H9 (cell line): ENCODE measurements at regions not wholly inside any gene's neighbourhood (a gene's known extent, or its start where the extent isn't known, plus 50 kb on each side); places are given as distances from the start of the nearest gene placed in this dataset.

Experiments used
- DNase-seq: peaks from one replicate; pipeline ENCODE4 v3.0.0-alpha.2; 2017
- H2AFZ ChIP-seq: one replicate; pipeline ENCODE4 v1.6.1; 2013; ENCODE audit warnings: mild to moderate bottlenecking, low read length, control low read depth, moderate library complexity
- H2AK5ac ChIP-seq: 2 replicates; pipeline ENCODE4 v1.6.1; 2013; ENCODE audit warnings: low read length, control low read depth, mixed read lengths; ENCODE audit not compliant: insufficient read length
- H2BK120ac ChIP-seq: one replicate; pipeline ENCODE4 v1.6.1; 2013; ENCODE audit warnings: low read depth, mild to moderate bottlenecking, low read length, control low read depth, inconsistent platforms; ENCODE audit not compliant: poor library complexity, severe bottlenecking
- H2BK12ac ChIP-seq: 2 replicates; pipeline ENCODE4 v1.6.1; 2013; ENCODE audit warnings: low read length, control low read depth, mixed read lengths, low read depth; ENCODE audit not compliant: insufficient read length
- H2BK15ac ChIP-seq: 2 replicates; pipeline ENCODE4 v1.6.1; 2013; ENCODE audit warnings: low read depth, low read length, control low read depth
- H2BK20ac ChIP-seq: one replicate; pipeline ENCODE4 v1.6.1; 2013; ENCODE audit warnings: low read depth, mild to moderate bottlenecking, low read length, control low read depth, inconsistent platforms; ENCODE audit not compliant: poor library complexity, severe bottlenecking
- H2BK5ac ChIP-seq: 2 replicates; pipeline ENCODE4 v1.6.1; 2013; ENCODE audit warnings: low read length, control low read depth, mixed read lengths; ENCODE audit not compliant: insufficient read length
- H3K14ac ChIP-seq: 2 replicates; pipeline ENCODE4 v1.6.1; 2013; ENCODE audit warnings: low read length, control low read depth; ENCODE audit not compliant: insufficient read depth
- H3K18ac ChIP-seq: 2 replicates; pipeline ENCODE4 v1.6.1; 2013; ENCODE audit warnings: low read depth, mild to moderate bottlenecking, mixed read lengths, low read length, control low read depth; ENCODE audit not compliant: insufficient read length
- H3K23ac ChIP-seq: 2 replicates; pipeline ENCODE4 v1.6.1; 2013; ENCODE audit warnings: low read length, control low read depth, mixed read lengths, low read depth; ENCODE audit not compliant: insufficient read length
- H3K23me2 ChIP-seq: 2 replicates; pipeline ENCODE4 v1.6.1; 2013; ENCODE audit warnings: low read depth, mild to moderate bottlenecking, mixed read lengths, low read length, control low read depth; ENCODE audit not compliant: insufficient read length, poor library complexity, severe bottlenecking
- H3K27ac ChIP-seq: 2 replicates; pipeline ENCODE4 v1.5.1; 2013; ENCODE audit warnings: low read length, control low read depth, mixed read lengths, low read depth; ENCODE audit not compliant: insufficient read length
- H3K27me3 ChIP-seq: 2 replicates; pipeline ENCODE4 v1.6.1; 2013; ENCODE audit warnings: low read length, control low read depth, inconsistent platforms; ENCODE audit not compliant: insufficient read depth
- H3K4ac ChIP-seq: 2 replicates; pipeline ENCODE4 v1.6.1; 2013; ENCODE audit warnings: low read depth, mild to moderate bottlenecking, control low read depth, inconsistent platforms, low read length, moderate library complexity
- H3K4me1 ChIP-seq: 2 replicates; pipeline ENCODE4 v1.6.1; 2013; ENCODE audit warnings: low read length, control low read depth, inconsistent platforms; ENCODE audit not compliant: insufficient read depth
- H3K4me2 ChIP-seq: 2 replicates; pipeline ENCODE4 v1.6.1; 2013; ENCODE audit warnings: low read length, control low read depth, mixed read lengths; ENCODE audit not compliant: insufficient read length, insufficient read depth
- H3K56ac ChIP-seq: 2 replicates; pipeline ENCODE4 v1.6.1; 2013; ENCODE audit warnings: low read depth, mild to moderate bottlenecking, mixed read lengths, low read length, control low read depth; ENCODE audit not compliant: insufficient read length
- H3K79me1 ChIP-seq: 2 replicates; pipeline ENCODE4 v1.6.1; 2013; ENCODE audit warnings: low read depth, mild to moderate bottlenecking, moderate library complexity, low read length, control low read depth, inconsistent platforms; ENCODE audit not compliant: insufficient read depth, poor library complexity, severe bottlenecking
- H3K79me2 ChIP-seq: 2 replicates; pipeline ENCODE4 v1.6.1; 2013; ENCODE audit warnings: low read length, control low read depth, inconsistent platforms; ENCODE audit not compliant: insufficient read depth
- H3K9ac ChIP-seq: 2 replicates; pipeline ENCODE4 v1.6.1; 2013; ENCODE audit warnings: low read length, control low read depth, mixed read lengths; ENCODE audit not compliant: insufficient read length; ENCODE audit errors: extremely low read depth
- H3K9me3 ChIP-seq: one replicate; pipeline ENCODE4 v1.6.1; 2013; ENCODE audit warnings: low read depth, low read length, inconsistent platforms; ENCODE audit not compliant: control insufficient read depth
- H3T11ph ChIP-seq: one replicate; pipeline ENCODE4 v1.6.1; 2013; ENCODE audit warnings: mild to moderate bottlenecking, low read length, control low read depth, inconsistent platforms
- H4K20me1 ChIP-seq: one replicate; pipeline ENCODE4 v1.6.1; 2013; ENCODE audit not compliant: control insufficient read depth, insufficient read length, insufficient read depth
- H4K5ac ChIP-seq: 2 replicates; pipeline ENCODE4 v1.6.1; 2013; ENCODE audit warnings: low read depth, mild to moderate bottlenecking, mixed read lengths, low read length, control low read depth; ENCODE audit not compliant: insufficient read length
- H4K8ac ChIP-seq: replicated peaks from 2 replicates; pipeline ENCODE4 v1.6.1; 2013; ENCODE audit warnings: low read length, control low read depth, mixed read lengths, low read depth; ENCODE audit not compliant: insufficient read length
- H4K91ac ChIP-seq: 2 replicates; pipeline ENCODE4 v1.6.1; 2013; ENCODE audit warnings: low read depth, mild to moderate bottlenecking, moderate library complexity, mixed read lengths, low read length, control low read depth; ENCODE audit not compliant: insufficient read length
- H3K27ac Mint-ChIP-seq, 3 experiments: 2 replicates in 2 of 3; 3 replicates in 1 of 3; pipeline ENCODE4 v1.8.0; 2020 to 2021; ENCODE audit warnings: mixed read lengths in 3 of 3, mild to moderate bottlenecking in 1 of 3, moderate library complexity in 1 of 3
- H3K27me3 Mint-ChIP-seq: 2 replicates; pipeline ENCODE4 v1.8.0; 2021; ENCODE audit warnings: low read depth, mild to moderate bottlenecking, moderate library complexity, mixed read lengths
- H3K36me3 Mint-ChIP-seq, 3 experiments: 2 replicates in 2 of 3; 3 replicates in 1 of 3; pipeline ENCODE4 v1.8.0; 2020 to 2021; ENCODE audit warnings: low read depth in 3 of 3, mixed read lengths in 3 of 3; ENCODE audit not compliant: insufficient read depth in 1 of 3
- H3K4me1 Mint-ChIP-seq, 2 experiments: 2 replicates each; pipeline ENCODE4 v1.8.0; 2020; ENCODE audit warnings: mixed read lengths in 2 of 2
- H3K4me3 Mint-ChIP-seq, 2 experiments: 2 replicates in 1 of 2; 3 replicates in 1 of 2; pipeline ENCODE4 v1.8.0; 2020 to 2021; ENCODE audit warnings: mild to moderate bottlenecking in 2 of 2, mixed read lengths in 2 of 2, moderate library complexity in 1 of 2
- H3K9me3 Mint-ChIP-seq, 2 experiments: 2 replicates in 1 of 2; 3 replicates in 1 of 2; pipeline ENCODE4 v1.8.0; 2020; ENCODE audit warnings: mild to moderate bottlenecking in 2 of 2, mixed read lengths in 2 of 2, moderate library complexity in 1 of 2
- WGBS: extraction: QIAGEN DNeasy Blood & Tissue Kit; methylation state at CpG from one replicate; pipeline ENCODE4 v1.1.7; 2013; ENCODE audit warnings: missing lambda C conversion rate, low lambda C conversion rate, mixed read lengths; ENCODE audit not compliant: insufficient read length; ENCODE audit errors: extremely low coverage; 5-methylcytosine and 5-hydroxymethylcytosine counted together
- TF ChIP-seq, protein P1 (sequence below): fragments of 200-600 bp; sonication (generic); conservative IDR thresholded peaks from 3 replicates; pipeline ENCODE4 v1.8.0; 2021; ENCODE audit warnings: antibody characterized with exemption, mild to moderate bottlenecking

DNA sequence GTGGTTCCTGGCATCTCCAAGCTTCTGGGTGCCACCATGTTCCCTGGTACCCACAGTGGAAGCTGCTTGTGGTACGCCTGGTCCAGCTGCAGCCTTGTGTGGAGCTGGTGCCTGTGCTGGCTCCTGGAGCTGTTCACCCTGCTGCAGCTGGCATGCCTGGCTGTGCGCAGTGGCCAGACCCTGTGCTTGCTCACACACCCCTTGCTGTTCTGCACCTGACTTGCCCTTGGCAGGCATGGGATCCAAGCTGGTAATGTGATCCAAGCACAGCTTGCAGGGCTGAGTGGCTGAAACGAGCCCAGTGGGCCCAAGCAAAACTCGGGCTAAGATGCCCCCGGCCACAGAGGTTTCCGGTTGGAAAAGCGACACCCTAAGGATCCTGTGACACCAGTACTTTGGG is 104.7 kb upstream of the CLMP start:
- Histone ChIP-seq H3K4me1 (0 out of 2 replicates have a peak, but pooled peaks cover 1% of the 10 kb centered on the region), H3T11ph (no peak overlapping the region), H2BK15ac (no peak overlapping the region), H2BK120ac (no peak overlapping the region), H3K9ac (no peak overlapping the region), H3K79me1 (no peaks in the 10 kb centered on the region), H3K14ac (no peak overlapping the region), H3K18ac (no peak overlapping the region), H4K5ac (no peak overlapping the region), H3K27me3 (peaks cover 7% of the 10 kb centered on the region), H3K9me3 (no peaks in the 10 kb centered on the region), H2BK5ac (no peak overlapping the region), H2AFZ (no peak overlapping the region), H2AK5ac (no peak overlapping the region), H4K91ac (no peak overlapping the region), H3K4ac (no peak overlapping the region), H2BK12ac (no peak overlapping the region), H3K56ac (no peak overlapping the region), H4K20me1 (no peaks in the 10 kb centered on the region), H3K23ac (no peak overlapping the region), H3K23me2 (peaks cover 6% of the 10 kb centered on the region), H3K27ac (no peak overlapping the region), H3K4me2 (no peak overlapping the region), H4K8ac (no peak overlapping the region), H3K79me2 (no peaks in the 10 kb centered on the region), H2BK20ac (no peak overlapping the region)
- Mint-ChIP-seq H3K36me3 (no peaks in the 10 kb centered on the region), H3K27me3 (peaks cover 44% of the 10 kb centered on the region), H3K4me3 (no peak overlapping the region), H3K27ac (no peak overlapping the region), H3K4me1 (peaks cover 21 to 33% of the 10 kb centered on the region in 2 experiments), H3K9me3 (no peaks in the 10 kb centered on the region)
- TF ChIP-seq, protein P1, sequence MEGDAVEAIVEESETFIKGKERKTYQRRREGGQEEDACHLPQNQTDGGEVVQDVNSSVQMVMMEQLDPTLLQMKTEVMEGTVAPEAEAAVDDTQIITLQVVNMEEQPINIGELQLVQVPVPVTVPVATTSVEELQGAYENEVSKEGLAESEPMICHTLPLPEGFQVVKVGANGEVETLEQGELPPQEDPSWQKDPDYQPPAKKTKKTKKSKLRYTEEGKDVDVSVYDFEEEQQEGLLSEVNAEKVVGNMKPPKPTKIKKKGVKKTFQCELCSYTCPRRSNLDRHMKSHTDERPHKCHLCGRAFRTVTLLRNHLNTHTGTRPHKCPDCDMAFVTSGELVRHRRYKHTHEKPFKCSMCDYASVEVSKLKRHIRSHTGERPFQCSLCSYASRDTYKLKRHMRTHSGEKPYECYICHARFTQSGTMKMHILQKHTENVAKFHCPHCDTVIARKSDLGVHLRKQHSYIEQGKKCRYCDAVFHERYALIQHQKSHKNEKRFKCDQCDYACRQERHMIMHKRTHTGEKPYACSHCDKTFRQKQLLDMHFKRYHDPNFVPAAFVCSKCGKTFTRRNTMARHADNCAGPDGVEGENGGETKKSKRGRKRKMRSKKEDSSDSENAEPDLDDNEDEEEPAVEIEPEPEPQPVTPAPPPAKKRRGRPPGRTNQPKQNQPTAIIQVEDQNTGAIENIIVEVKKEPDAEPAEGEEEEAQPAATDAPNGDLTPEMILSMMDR, result no peak
- no CpG with 5 or more reads among the region's 7 CpGs for WGBS
- no peak for DNase-seq
